CD14-positive monocyte (primary cell): ENCODE measurements at regions not wholly inside any gene's neighbourhood (a gene's known extent, or its start where the extent isn't known, plus 50 kb on each side); places are given as distances from the start of the nearest gene placed in this dataset.

ENCODE experiments used
- DNase-seq, 3 donors: peaks; one replicate each; pipeline ENCODE4 v3.0.0-alpha.2; 2011 to 2022
- H2AFZ ChIP-seq: 2 replicates; pipeline ENCODE4 v1.6.0; 2012; ENCODE audit warnings: mild to moderate bottlenecking, low read depth, low read length, inconsistent platforms; ENCODE audit not compliant: insufficient read depth, poor library complexity, severe bottlenecking
- H3K27ac ChIP-seq, 2 donors: 1 replicate in 1 of 2; 2 replicates in 1 of 2; pipeline ENCODE4 v1.5.1; 2012 to 2013; ENCODE audit warnings: low read length in 2 of 2, control low read depth in 1 of 2, inconsistent platforms in 1 of 2, low read depth in 1 of 2, mild to moderate bottlenecking in 1 of 2
- H3K27me3 ChIP-seq, 2 donors: one replicate each; pipeline versions ENCODE4 v1.6.0 to v1.6.1; 2011 to 2013; ENCODE audit warnings: low read length in 2 of 2; ENCODE audit not compliant: control insufficient read depth in 2 of 2, insufficient read depth in 2 of 2
- H3K36me3 ChIP-seq, 2 donors: replicated peaks in 1 of 2; 1 replicate in 1 of 2; 2 replicates in 1 of 2; pipeline versions ENCODE4 v1.5.1 to v1.6.1; 2012 to 2013; ENCODE audit warnings: low read length in 2 of 2, control low read depth in 1 of 2, inconsistent platforms in 1 of 2, mild to moderate bottlenecking in 1 of 2; ENCODE audit not compliant: insufficient read depth in 2 of 2, control insufficient read depth in 1 of 2
- H3K4me1 ChIP-seq, 2 donors: 1 replicate in 1 of 2; 2 replicates in 1 of 2; pipeline versions ENCODE4 v1.5.1 to v1.6.1; 2012 to 2013; ENCODE audit warnings: low read length in 2 of 2, control low read depth in 1 of 2, inconsistent platforms in 1 of 2, mild to moderate bottlenecking in 1 of 2, moderate library complexity in 1 of 2; ENCODE audit not compliant: insufficient read depth in 2 of 2, control insufficient read depth in 1 of 2
- H3K4me2 ChIP-seq: replicated peaks from 2 replicates; pipeline ENCODE3; 2012; ENCODE audit warnings: low read length, moderate library complexity, mild to moderate bottlenecking; ENCODE audit not compliant: poor library complexity, severe bottlenecking; ENCODE audit errors: extremely low read depth
- H3K4me3 ChIP-seq, 3 experiments: fragments of 200-600 bp in 1 of 3; sonication (generic) in 1 of 3; replicated peaks in 1 of 3; 1 replicate in 2 of 3; 2 replicates in 1 of 3; pipeline ENCODE4 v1.5.1; 2011 to 2013; ENCODE audit warnings: low read length in 3 of 3, mild to moderate bottlenecking in 3 of 3, control low read depth in 2 of 3, low read depth in 2 of 3, inconsistent platforms in 1 of 3, moderate library complexity in 1 of 3
- H3K79me2 ChIP-seq: 2 replicates; pipeline ENCODE4 v1.6.0; 2012; ENCODE audit warnings: mild to moderate bottlenecking, control low read depth, inconsistent platforms, low read length, moderate library complexity; ENCODE audit not compliant: insufficient read depth
- H3K9ac ChIP-seq: 2 replicates; pipeline ENCODE4 v1.6.0; 2017; ENCODE audit warnings: low read length, mild to moderate bottlenecking; ENCODE audit not compliant: insufficient read depth, poor library complexity, severe bottlenecking
- H3K9me3 ChIP-seq, 2 donors: replicated peaks in 1 of 2; 1 replicate in 1 of 2; 2 replicates in 1 of 2; pipeline versions ENCODE4 v1.5.1 to v1.6.1; 2012 to 2013; ENCODE audit warnings: low read length in 2 of 2, control low read depth in 1 of 2; ENCODE audit not compliant: control insufficient read depth in 1 of 2, insufficient read depth in 1 of 2
- H4K20me1 ChIP-seq: 2 replicates; pipeline ENCODE4 v1.6.0; 2012; ENCODE audit warnings: mild to moderate bottlenecking, low read length, control low read depth, moderate library complexity; ENCODE audit not compliant: insufficient read depth
- H3K27ac Mint-ChIP-seq, 7 donors: one replicate each; pipeline ENCODE4 v1.8.0; 2020; ENCODE audit warnings: mild to moderate bottlenecking in 7 of 7, mixed read lengths in 7 of 7, moderate library complexity in 6 of 7, inconsistent platforms in 2 of 7
- H3K27me3 Mint-ChIP-seq, 3 donors: one replicate each; pipeline ENCODE4 v1.8.0; 2021 to 2022; ENCODE audit warnings: low read depth in 3 of 3, mild to moderate bottlenecking in 3 of 3, mixed read lengths in 3 of 3, moderate library complexity in 3 of 3, inconsistent platforms in 1 of 3
- H3K36me3 Mint-ChIP-seq, 2 donors: one replicate each; pipeline ENCODE4 v1.8.0; 2020; ENCODE audit warnings: mixed read lengths in 2 of 2, inconsistent platforms in 1 of 2, mild to moderate bottlenecking in 1 of 2
- H3K4me1 Mint-ChIP-seq: one replicate; pipeline ENCODE4 v1.8.0; 2020; ENCODE audit warnings: mild to moderate bottlenecking, mixed read lengths
- H3K4me3 Mint-ChIP-seq, 2 donors: one replicate each; pipeline ENCODE4 v1.8.0; 2020; ENCODE audit warnings: mild to moderate bottlenecking in 2 of 2, mixed read lengths in 2 of 2, moderate library complexity in 1 of 2
- H3K9me3 Mint-ChIP-seq, 7 donors: one replicate each; pipeline ENCODE4 v1.8.0; 2020 to 2022; ENCODE audit warnings: mixed read lengths in 7 of 7, mild to moderate bottlenecking in 6 of 7, moderate library complexity in 6 of 7, inconsistent platforms in 2 of 7
- WGBS: methylation state at CpG from one replicate; pipeline ENCODE4 v1.1.5; 2013; ENCODE audit warnings: missing lambda C conversion rate; ENCODE audit not compliant: insufficient coverage; 5-methylcytosine and 5-hydroxymethylcytosine counted together
- intact Hi-C, 2 donors: fragments of 100-400 bp; cut with micrococcal nuclease; formaldehyde crosslinking; loops; one replicate each; pipeline versions ENCODE4 v1.15.0 to v1.15.1; 2023
- TF ChIP-seq, protein P1 (sequence below): fragments of 200-600 bp; IDR thresholded peaks from one replicate; pipeline ENCODE4 v1.8.0; 2022; ENCODE audit warnings: antibody characterized with exemption, mild to moderate bottlenecking

GRCh38 chr6:66421570-66421969 is 714.5 kb upstream of the EYS start:
- Mint-ChIP-seq H3K27me3 (no peaks in the 10 kb centered on the region), H3K4me3 (no peak overlapping the region), H3K4me1 (no peaks in the 10 kb centered on the region), H3K27ac (no peak overlapping the region), H3K9me3 (peaks cover 0 to 6% (median 0%) of the 10 kb centered on the region in 7 donors), H3K36me3 (no peaks in the 10 kb centered on the region)
- WGBS, result 51% methylated on average over 2 of the region's 3 CpGs
- DNase-seq, result no peak
- H3K27ac ChIP-seq, result no peak overlapping the region
- no peaks in the 10 kb centered on the region for H3K27me3 ChIP-seq
- H3K36me3 ChIP-seq, result no peaks in the 10 kb centered on the region
- no peak overlapping the region for H3K9ac ChIP-seq
- H3K4me3 ChIP-seq, result no peak overlapping the region
- H3K4me2 ChIP-seq, result no peak overlapping the region
- H3K79me2 ChIP-seq, result no peaks in the 10 kb centered on the region
- no peaks in the 10 kb centered on the region for H3K4me1 ChIP-seq
- TF ChIP-seq, protein P1, sequence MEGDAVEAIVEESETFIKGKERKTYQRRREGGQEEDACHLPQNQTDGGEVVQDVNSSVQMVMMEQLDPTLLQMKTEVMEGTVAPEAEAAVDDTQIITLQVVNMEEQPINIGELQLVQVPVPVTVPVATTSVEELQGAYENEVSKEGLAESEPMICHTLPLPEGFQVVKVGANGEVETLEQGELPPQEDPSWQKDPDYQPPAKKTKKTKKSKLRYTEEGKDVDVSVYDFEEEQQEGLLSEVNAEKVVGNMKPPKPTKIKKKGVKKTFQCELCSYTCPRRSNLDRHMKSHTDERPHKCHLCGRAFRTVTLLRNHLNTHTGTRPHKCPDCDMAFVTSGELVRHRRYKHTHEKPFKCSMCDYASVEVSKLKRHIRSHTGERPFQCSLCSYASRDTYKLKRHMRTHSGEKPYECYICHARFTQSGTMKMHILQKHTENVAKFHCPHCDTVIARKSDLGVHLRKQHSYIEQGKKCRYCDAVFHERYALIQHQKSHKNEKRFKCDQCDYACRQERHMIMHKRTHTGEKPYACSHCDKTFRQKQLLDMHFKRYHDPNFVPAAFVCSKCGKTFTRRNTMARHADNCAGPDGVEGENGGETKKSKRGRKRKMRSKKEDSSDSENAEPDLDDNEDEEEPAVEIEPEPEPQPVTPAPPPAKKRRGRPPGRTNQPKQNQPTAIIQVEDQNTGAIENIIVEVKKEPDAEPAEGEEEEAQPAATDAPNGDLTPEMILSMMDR, result no peak
- H2AFZ ChIP-seq, result no peak overlapping the region
- peaks cover 0 to 4% of the 10 kb centered on the region in 2 donors for H3K9me3 ChIP-seq
- intact Hi-C loops, result no loop called here
- H4K20me1 ChIP-seq, result no peaks in the 10 kb centered on the region

GRCh38 chr6:66418906-66419305 is 711.9 kb upstream of the EYS start:
- Histone ChIP-seq H3K4me1 (no peaks in the 10 kb centered on the region), H4K20me1 (no peaks in the 10 kb centered on the region), H3K4me2 (no peak overlapping the region), H2AFZ (no peak overlapping the region), H3K4me3 (no peak overlapping the region), H3K9ac (no peak overlapping the region), H3K36me3 (no peaks in the 10 kb centered on the region), H3K9me3 (peaks cover 0 to 3% of the 10 kb centered on the region in 2 donors), H3K79me2 (no peaks in the 10 kb centered on the region), H3K27ac (no peak overlapping the region), H3K27me3 (no peaks in the 10 kb centered on the region)
- intact Hi-C loops, result no loop called here
- H3K4me1 Mint-ChIP-seq, result no peaks in the 10 kb centered on the region
- DNase-seq, result no peak
- no CpG with 5 or more reads among the region's 2 CpGs for WGBS
- H3K9me3 Mint-ChIP-seq, result peaks cover 0 to 2% (median 0%) of the 10 kb centered on the region in 7 donors
- no peaks in the 10 kb centered on the region for H3K36me3 Mint-ChIP-seq
- H3K27me3 Mint-ChIP-seq, result no peaks in the 10 kb centered on the region
- no peak overlapping the region for H3K27ac Mint-ChIP-seq
- TF ChIP-seq, protein P1, result no peak
- H3K4me3 Mint-ChIP-seq, result no peak overlapping the region
